ENCODE measurements at regions not wholly inside any gene's neighbourhood (a gene's known extent, or its start where the extent isn't known, plus 50 kb on each side); places are given as distances from the start of the nearest gene placed in this dataset.

DNA sequence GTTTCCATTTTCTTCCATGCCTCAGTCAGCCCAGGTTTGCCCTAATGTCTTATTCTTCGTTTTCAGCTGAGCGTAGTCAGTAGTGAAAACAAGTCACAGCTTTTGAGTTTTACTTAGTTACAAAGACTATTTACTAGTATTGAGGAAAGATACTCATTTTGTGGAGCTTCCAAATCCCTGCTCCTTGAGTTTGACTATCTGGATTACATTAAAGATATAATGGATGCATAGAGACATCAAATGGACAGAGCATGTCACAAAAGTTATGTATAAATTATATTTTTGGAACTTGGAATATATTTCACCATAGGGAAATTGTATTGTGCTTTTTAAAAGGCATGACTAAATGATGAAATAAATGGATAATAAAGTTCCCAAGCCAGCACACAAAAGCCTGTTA, 54.6 kb upstream of the AKAP13 start:
- no peak for DNase-seq
- Histone ChIP-seq H3K4me1 (ENCODE audit: control insufficient read depth in 1 of 2, insufficient read depth in 2 of 2, low read length in 2 of 2) (peaks cover 17 to 20% of the 10 kb centered on the region in 2 donors), H3K36me3 (replicated peaks in 1 of 2; ENCODE audit: control insufficient read depth in 1 of 2, insufficient read depth in 2 of 2, low read length in 2 of 2) (no peaks in the 10 kb centered on the region), H3K27ac (ENCODE audit: low read depth in 1 of 2, low read length in 2 of 2) (no peak overlapping the region), H3K4me2 (replicated peaks; ENCODE audit: extremely low read depth, low read length, poor library complexity, severe bottlenecking) (no peak overlapping the region), H4K20me1 (ENCODE audit: insufficient read depth, low read length) (no peaks in the 10 kb centered on the region), H3K4me3 (replicated peaks in 1 of 3; ENCODE audit: low read depth in 2 of 3, low read length in 3 of 3) (no peak overlapping the region), H3K27me3 (ENCODE audit: control insufficient read depth in 2 of 2, insufficient read depth in 2 of 2, low read length in 2 of 2) (no peaks in the 10 kb centered on the region), H3K9ac (ENCODE audit: insufficient read depth, low read length, poor library complexity, severe bottlenecking) (no peak overlapping the region), H3K9me3 (replicated peaks in 1 of 2; ENCODE audit: control insufficient read depth in 1 of 2, insufficient read depth in 1 of 2, low read length in 2 of 2) (no peaks in the 10 kb centered on the region), H3K79me2 (ENCODE audit: insufficient read depth, low read length) (no peaks in the 10 kb centered on the region), H2AFZ (ENCODE audit: insufficient read depth, low read depth, low read length, poor library complexity, severe bottlenecking) (no peak overlapping the region)
- H3K27me3 Mint-ChIP-seq (ENCODE audit: low read depth in 3 of 3) = peaks cover 0 to 3% (median 0%) of the 10 kb centered on the region in 3 donors
- H3K27ac Mint-ChIP-seq = no peak overlapping the region
- peaks cover 24% of the 10 kb centered on the region for H3K4me1 Mint-ChIP-seq
- intact Hi-C loops (cut with micrococcal nuclease) = no loop called here
- no peaks in the 10 kb centered on the region for H3K36me3 Mint-ChIP-seq
- H3K9me3 Mint-ChIP-seq = peaks cover 0 to 2% (median 0%) of the 10 kb centered on the region in 7 donors
- no peak overlapping the region for H3K4me3 Mint-ChIP-seq
- TF ChIP-seq, protein P1, sequence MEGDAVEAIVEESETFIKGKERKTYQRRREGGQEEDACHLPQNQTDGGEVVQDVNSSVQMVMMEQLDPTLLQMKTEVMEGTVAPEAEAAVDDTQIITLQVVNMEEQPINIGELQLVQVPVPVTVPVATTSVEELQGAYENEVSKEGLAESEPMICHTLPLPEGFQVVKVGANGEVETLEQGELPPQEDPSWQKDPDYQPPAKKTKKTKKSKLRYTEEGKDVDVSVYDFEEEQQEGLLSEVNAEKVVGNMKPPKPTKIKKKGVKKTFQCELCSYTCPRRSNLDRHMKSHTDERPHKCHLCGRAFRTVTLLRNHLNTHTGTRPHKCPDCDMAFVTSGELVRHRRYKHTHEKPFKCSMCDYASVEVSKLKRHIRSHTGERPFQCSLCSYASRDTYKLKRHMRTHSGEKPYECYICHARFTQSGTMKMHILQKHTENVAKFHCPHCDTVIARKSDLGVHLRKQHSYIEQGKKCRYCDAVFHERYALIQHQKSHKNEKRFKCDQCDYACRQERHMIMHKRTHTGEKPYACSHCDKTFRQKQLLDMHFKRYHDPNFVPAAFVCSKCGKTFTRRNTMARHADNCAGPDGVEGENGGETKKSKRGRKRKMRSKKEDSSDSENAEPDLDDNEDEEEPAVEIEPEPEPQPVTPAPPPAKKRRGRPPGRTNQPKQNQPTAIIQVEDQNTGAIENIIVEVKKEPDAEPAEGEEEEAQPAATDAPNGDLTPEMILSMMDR (IDR thresholded peaks at IDR 0.05) = no peak
- WGBS (ENCODE audit: insufficient coverage) = no CpG with 5 or more reads among the region's 2 CpGs

DNA sequence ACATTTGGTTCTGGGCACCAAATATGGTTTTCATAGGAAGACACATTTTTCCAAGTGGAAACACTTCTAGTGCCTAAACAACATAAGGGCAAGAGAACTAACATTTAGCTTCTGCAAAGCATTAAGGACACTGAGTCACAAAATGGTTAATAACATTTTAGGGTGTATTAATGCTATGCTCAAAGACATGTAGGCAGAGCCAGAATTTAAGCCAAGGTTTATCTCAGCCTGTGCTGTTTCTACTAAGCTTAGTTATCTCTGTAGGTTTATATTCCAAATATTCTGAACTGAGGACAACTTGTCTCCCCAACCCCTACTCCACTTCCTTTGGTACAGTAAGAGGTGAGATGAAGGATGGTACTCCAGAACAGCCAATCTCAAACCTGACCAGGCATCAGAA, 54.1 kb upstream of the AKAP13 start:
- no peaks in the 10 kb centered on the region for H4K20me1 ChIP-seq (ENCODE audit: insufficient read depth, low read length)
- no peak overlapping the region for H3K4me3 Mint-ChIP-seq
- intact Hi-C loops (cut with micrococcal nuclease) = no loop called here
- H3K9me3 Mint-ChIP-seq = peaks cover 0 to 2% (median 2%) of the 10 kb centered on the region in 7 donors
- H3K27ac Mint-ChIP-seq = no peak overlapping the region
- H3K9ac ChIP-seq (ENCODE audit: insufficient read depth, low read length, poor library complexity, severe bottlenecking) = no peak overlapping the region
- H2AFZ ChIP-seq (ENCODE audit: insufficient read depth, low read depth, low read length, poor library complexity, severe bottlenecking) = peak overlapping the region; percentile 12
- peaks cover 22 to 24% of the 10 kb centered on the region in 2 donors for H3K4me1 ChIP-seq (ENCODE audit: control insufficient read depth in 1 of 2, insufficient read depth in 2 of 2, low read length in 2 of 2)
- H3K4me2 ChIP-seq (replicated peaks; ENCODE audit: extremely low read depth, low read length, poor library complexity, severe bottlenecking) = no peak overlapping the region
- peaks cover 28% of the 10 kb centered on the region for H3K4me1 Mint-ChIP-seq
- no peaks in the 10 kb centered on the region for H3K79me2 ChIP-seq (ENCODE audit: insufficient read depth, low read length)
- H3K27ac ChIP-seq (ENCODE audit: low read depth in 1 of 2, low read length in 2 of 2) = no peak overlapping the region
- H3K4me3 ChIP-seq (replicated peaks in 1 of 3; ENCODE audit: low read depth in 2 of 3, low read length in 3 of 3) = no peak overlapping the region
- H3K36me3 ChIP-seq (replicated peaks in 1 of 2; ENCODE audit: control insufficient read depth in 1 of 2, insufficient read depth in 2 of 2, low read length in 2 of 2) = no peaks in the 10 kb centered on the region
- TF ChIP-seq, protein P1 (IDR thresholded peaks at IDR 0.05) = no peak
- no peaks in the 10 kb centered on the region for H3K9me3 ChIP-seq (replicated peaks in 1 of 2; ENCODE audit: control insufficient read depth in 1 of 2, insufficient read depth in 1 of 2, low read length in 2 of 2)
- H3K27me3 Mint-ChIP-seq (ENCODE audit: low read depth in 3 of 3) = peaks cover 0 to 3% (median 0%) of the 10 kb centered on the region in 3 donors
- H3K36me3 Mint-ChIP-seq = no peaks in the 10 kb centered on the region
- no peak for DNase-seq
- H3K27me3 ChIP-seq (ENCODE audit: control insufficient read depth in 2 of 2, insufficient read depth in 2 of 2, low read length in 2 of 2) = no peaks in the 10 kb centered on the region

All from CD14-positive monocyte (primary cell).